ENCODE measurements at regions not wholly inside any gene's neighbourhood (a gene's known extent, or its start where the extent isn't known, plus 50 kb on each side); places are given as distances from the start of the nearest gene placed in this dataset.

DNA sequence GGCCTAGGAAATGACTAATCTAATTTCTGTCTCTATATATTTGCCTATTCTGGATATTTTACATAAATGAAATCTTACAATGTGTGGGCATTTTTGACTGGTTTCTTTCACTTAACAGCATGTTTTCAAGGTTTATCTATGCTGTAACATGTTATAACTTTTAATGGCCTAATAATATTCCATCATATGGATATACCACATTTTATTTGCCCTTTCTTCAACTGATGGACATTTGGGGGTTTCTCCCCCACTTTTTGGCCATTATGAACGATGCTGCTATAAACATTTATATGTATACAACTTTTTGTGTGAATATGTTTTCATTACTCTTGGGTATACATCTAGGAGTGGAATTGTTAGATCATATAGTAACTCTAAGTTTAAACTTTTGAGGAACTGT lies 357.3 kb upstream of the ADAMTS9 start:
- DNase-seq (ENCODE audit: extremely low read depth, low read depth), result no peak
- TF ChIP-seq, protein P1, sequence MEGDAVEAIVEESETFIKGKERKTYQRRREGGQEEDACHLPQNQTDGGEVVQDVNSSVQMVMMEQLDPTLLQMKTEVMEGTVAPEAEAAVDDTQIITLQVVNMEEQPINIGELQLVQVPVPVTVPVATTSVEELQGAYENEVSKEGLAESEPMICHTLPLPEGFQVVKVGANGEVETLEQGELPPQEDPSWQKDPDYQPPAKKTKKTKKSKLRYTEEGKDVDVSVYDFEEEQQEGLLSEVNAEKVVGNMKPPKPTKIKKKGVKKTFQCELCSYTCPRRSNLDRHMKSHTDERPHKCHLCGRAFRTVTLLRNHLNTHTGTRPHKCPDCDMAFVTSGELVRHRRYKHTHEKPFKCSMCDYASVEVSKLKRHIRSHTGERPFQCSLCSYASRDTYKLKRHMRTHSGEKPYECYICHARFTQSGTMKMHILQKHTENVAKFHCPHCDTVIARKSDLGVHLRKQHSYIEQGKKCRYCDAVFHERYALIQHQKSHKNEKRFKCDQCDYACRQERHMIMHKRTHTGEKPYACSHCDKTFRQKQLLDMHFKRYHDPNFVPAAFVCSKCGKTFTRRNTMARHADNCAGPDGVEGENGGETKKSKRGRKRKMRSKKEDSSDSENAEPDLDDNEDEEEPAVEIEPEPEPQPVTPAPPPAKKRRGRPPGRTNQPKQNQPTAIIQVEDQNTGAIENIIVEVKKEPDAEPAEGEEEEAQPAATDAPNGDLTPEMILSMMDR (IDR thresholded peaks at IDR 0.05; ENCODE audit: low read depth, low read length), result no peak

- no peak for DNase-seq (ENCODE audit: extremely low read depth, low read depth)
Measured at GRCh38 chr3:65044401-65044800, 356.6 kb upstream of the ADAMTS9 start.

DNA sequence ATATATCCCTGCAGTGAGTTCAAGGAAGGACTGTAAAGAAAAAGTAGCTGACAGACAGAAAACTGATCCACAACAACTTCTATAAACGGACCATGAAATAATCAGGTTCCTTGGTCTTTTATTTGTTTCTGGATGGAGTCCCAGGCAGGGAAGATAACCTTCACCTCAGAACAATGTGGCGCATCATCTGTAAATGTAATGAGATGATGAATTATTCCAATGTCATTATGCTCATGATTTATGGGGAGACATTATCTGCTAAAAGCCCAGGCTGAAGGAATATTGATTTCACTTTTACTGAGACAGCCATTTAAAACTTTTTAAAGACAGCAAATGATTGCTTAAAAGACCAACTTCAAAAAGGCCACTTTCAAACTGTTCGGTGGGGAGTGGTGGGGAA lies 354.9 kb upstream of the ADAMTS9 start:
- TF ChIP-seq, protein P1 (IDR thresholded peaks at IDR 0.05; ENCODE audit: low read depth, low read length), result no peak
- DNase-seq (ENCODE audit: extremely low read depth, low read depth), result no peak

More at GRCh38 chr3:65044401-65044800, 356.6 kb upstream of the ADAMTS9 start:
- TF ChIP-seq, protein P1 (IDR thresholded peaks at IDR 0.05; ENCODE audit: low read depth, low read length), result no peak

GRCh38 chr3:65039754-65040210 lies 352.0 kb upstream of the ADAMTS9 start:
- TF ChIP-seq, protein P1 (IDR thresholded peaks at IDR 0.05; ENCODE audit: low read depth, low read length), result no peak
- no peak for DNase-seq (ENCODE audit: extremely low read depth, low read depth)

DNA sequence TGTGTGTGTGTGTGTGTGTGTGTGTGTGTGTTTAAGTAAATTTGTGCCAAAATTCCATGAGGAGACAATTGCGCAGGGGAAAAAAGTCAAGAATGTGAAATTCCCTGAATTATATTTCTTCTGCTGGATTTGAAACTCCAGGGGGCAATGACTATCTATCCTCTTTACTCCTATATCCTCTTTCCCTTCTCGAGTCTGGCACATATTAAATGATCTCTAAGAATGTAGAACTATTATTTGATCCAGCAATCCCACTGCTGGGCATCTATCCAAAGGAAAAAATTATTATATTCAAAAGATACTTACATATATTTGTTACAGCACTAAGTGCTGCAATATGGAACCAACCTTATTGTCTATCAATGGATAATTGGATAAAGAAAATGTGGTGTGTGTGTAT lies 350.1 kb upstream of the ADAMTS9 start:
- no peak for DNase-seq (ENCODE audit: extremely low read depth, low read depth)
- TF ChIP-seq, protein P1 (IDR thresholded peaks at IDR 0.05; ENCODE audit: low read depth, low read length), result no peak

- no peak for DNase-seq (ENCODE audit: extremely low read depth, low read depth)
- TF ChIP-seq, protein P1 (IDR thresholded peaks at IDR 0.05; ENCODE audit: low read depth, low read length), result no peak
Measured at GRCh38 chr3:65035246-65035645, 347.4 kb upstream of the ADAMTS9 start.

GRCh38 chr3:65033576-65033975 lies 345.8 kb upstream of the ADAMTS9 start:
- TF ChIP-seq, protein P1 (IDR thresholded peaks at IDR 0.05; ENCODE audit: low read depth, low read length), result no peak
- no peak for DNase-seq (ENCODE audit: extremely low read depth, low read depth)

Data from AG09319 (cell line).